ENCODE measurements at regions not wholly inside any gene's neighbourhood (a gene's known extent, or its start where the extent isn't known, plus 50 kb on each side); places are given as distances from the start of the nearest gene placed in this dataset.

- TF ChIP-seq CTCF (conservative IDR thresholded peaks at IDR 0.05) = no peak
- no peak for TF ChIP-seq EZH2 (IDR thresholded peaks at IDR 0.05; ENCODE audit: low read depth)
Observed at GRCh38 chr2:39937621-39938020, 158.6 kb upstream of the THUMPD2 start.
